Jurkat, Clone E6-1 (cell line): ENCODE measurements at regions not wholly inside any gene's neighbourhood (a gene's known extent, or its start where the extent isn't known, plus 50 kb on each side); places are given as distances from the start of the nearest gene placed in this dataset.
"Not testable (repeated sequence)": the region's sequence is repeated elsewhere in the genome, so short reads cannot be mapped to it uniquely, and the experiment has no call there.

Experiments used
- DNase-seq: peaks from one replicate; pipeline ENCODE4 v3.0.0-alpha.2; 2011; ENCODE audit warnings: low read depth, low spot score
- H3K4me3 ChIP-seq: 2 replicates; pipeline ENCODE4 v1.5.1; 2011; ENCODE audit warnings: mild to moderate bottlenecking, low read length, control low read depth, moderate library complexity

- no peak for DNase-seq
- H3K4me3 ChIP-seq: no peak overlapping the region
These were observed 611.8 kb downstream of the KIF4B start for GRCh38 chr5:155625315-155625714.

GRCh38 chr5:155625897-155626543 is 612.5 kb downstream of the KIF4B start:
- H3K4me3 ChIP-seq: no peak overlapping the region
- no peak for DNase-seq

- DNase-seq: no peak
- no peak overlapping the region for H3K4me3 ChIP-seq
These were observed 613.0 kb downstream of the KIF4B start for GRCh38 chr5:155626592-155626991.

GRCh38 chr5:155628346-155628745 is 614.8 kb downstream of the KIF4B start:
- H3K4me3 ChIP-seq: no peak overlapping the region
- no peak for DNase-seq

GRCh38 chr5:155629597-155629996 is 616.0 kb downstream of the KIF4B start:
- H3K4me3 ChIP-seq: no peak overlapping the region
- DNase-seq: no peak

- no peak for DNase-seq
- H3K4me3 ChIP-seq: no peak overlapping the region
These were observed 617.6 kb downstream of the KIF4B start for GRCh38 chr5:155631116-155631515.

- DNase-seq: no peak
These were observed 619.9 kb downstream of the KIF4B start for GRCh38 chr5:155633338-155633957.

GRCh38 chr5:155649666-155650065 is 636.1 kb downstream of the KIF4B start:
- no peak overlapping the region for H3K4me3 ChIP-seq

More at GRCh38 chr5:155633338-155633957, 619.9 kb downstream of the KIF4B start:
- H3K4me3 ChIP-seq: no peak overlapping the region

GRCh38 chr5:155655569-155655968 is 642.0 kb downstream of the KIF4B start:
- no peak overlapping the region for H3K4me3 ChIP-seq

More at GRCh38 chr5:155649666-155650065, 636.1 kb downstream of the KIF4B start:
- no peak for DNase-seq

GRCh38 chr5:155661859-155662258 is 648.3 kb downstream of the KIF4B start:
- no peak overlapping the region for H3K4me3 ChIP-seq
- no peak for DNase-seq

More at GRCh38 chr5:155655569-155655968, 642.0 kb downstream of the KIF4B start:
- no peak for DNase-seq

- H3K4me3 ChIP-seq: no peak overlapping the region
- no peak for DNase-seq
These were observed 651.8 kb downstream of the KIF4B start for GRCh38 chr5:155665361-155665760.

GRCh38 chr5:155672001-155672400 is 655.0 kb upstream of the SGCD start:
- not testable (repeated sequence) for DNase-seq, H3K4me3 ChIP-seq

GRCh38 chr5:155676967-155677366 is 650.0 kb upstream of the SGCD start:
- no peak for DNase-seq
- no peak overlapping the region for H3K4me3 ChIP-seq

- no peak overlapping the region for H3K4me3 ChIP-seq
- no peak for DNase-seq
These were observed 648.6 kb upstream of the SGCD start for GRCh38 chr5:155678371-155678770.

- H3K4me3 ChIP-seq: no peak overlapping the region
These were observed 647.4 kb upstream of the SGCD start for GRCh38 chr5:155679530-155679929.

GRCh38 chr5:155684417-155684816 is 642.5 kb upstream of the SGCD start:
- no peak overlapping the region for H3K4me3 ChIP-seq
- DNase-seq: no peak

More at GRCh38 chr5:155679530-155679929, 647.4 kb upstream of the SGCD start:
- no peak for DNase-seq

- DNase-seq: no peak
- H3K4me3 ChIP-seq: no peak overlapping the region
These were observed 640.8 kb upstream of the SGCD start for GRCh38 chr5:155686131-155686530.

- H3K4me3 ChIP-seq: no peak overlapping the region
- DNase-seq: no peak
These were observed 637.6 kb upstream of the SGCD start for GRCh38 chr5:155689406-155689805.

- no peak for DNase-seq
- H3K4me3 ChIP-seq: no peak overlapping the region
These were observed 630.6 kb upstream of the SGCD start for GRCh38 chr5:155696362-155696761.

- H3K4me3 ChIP-seq: no peak overlapping the region
- no peak for DNase-seq
These were observed 629.7 kb upstream of the SGCD start for GRCh38 chr5:155697236-155697635.

GRCh38 chr5:155699385-155699784 is 627.6 kb upstream of the SGCD start:
- no peak overlapping the region for H3K4me3 ChIP-seq
- DNase-seq: no peak
